ENCODE measurements at regions not wholly inside any gene's neighbourhood (a gene's known extent, or its start where the extent isn't known, plus 50 kb on each side); places are given as distances from the start of the nearest gene placed in this dataset.

DNA sequence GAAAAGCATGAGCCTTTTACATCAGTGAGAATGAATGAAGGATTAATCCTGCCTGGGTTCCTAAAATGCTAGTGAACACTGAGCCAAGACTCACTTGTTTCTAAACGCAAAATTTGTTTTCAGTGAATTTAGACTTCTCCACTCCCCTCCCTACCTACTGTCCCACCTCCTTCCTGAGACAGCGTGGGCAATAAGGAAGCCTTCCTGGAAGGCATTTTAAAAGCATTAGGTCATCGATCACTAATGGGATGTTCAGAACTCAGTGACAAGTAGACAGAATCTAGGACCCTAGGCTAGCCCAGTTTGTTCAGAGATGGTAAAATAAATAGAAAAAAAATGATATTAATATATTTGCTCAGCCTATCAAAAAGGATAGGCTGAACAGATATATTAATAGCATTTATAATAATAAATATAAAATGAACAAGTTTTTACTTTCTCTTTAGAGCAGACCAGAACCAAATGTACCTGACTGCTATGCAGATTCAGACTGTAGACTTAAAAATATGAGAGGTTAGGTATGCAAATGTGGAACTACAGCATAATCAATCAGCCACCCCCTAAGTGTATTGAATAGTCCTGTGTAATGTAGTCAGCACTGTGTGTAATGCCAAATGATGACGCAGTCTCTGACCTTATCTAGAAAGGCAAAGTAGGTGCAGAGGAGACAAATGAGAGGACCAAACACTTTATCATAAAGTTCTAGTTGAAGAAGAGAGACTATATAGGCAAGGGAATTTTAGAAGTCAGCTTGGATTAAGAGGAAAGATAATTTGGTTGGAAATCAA is 331.1 kb downstream of the GPAT3 start:
- TF ChIP-seq POLR2A (IDR thresholded peaks at IDR 0.05), result no peak
- TF ChIP-seq, protein P1, sequence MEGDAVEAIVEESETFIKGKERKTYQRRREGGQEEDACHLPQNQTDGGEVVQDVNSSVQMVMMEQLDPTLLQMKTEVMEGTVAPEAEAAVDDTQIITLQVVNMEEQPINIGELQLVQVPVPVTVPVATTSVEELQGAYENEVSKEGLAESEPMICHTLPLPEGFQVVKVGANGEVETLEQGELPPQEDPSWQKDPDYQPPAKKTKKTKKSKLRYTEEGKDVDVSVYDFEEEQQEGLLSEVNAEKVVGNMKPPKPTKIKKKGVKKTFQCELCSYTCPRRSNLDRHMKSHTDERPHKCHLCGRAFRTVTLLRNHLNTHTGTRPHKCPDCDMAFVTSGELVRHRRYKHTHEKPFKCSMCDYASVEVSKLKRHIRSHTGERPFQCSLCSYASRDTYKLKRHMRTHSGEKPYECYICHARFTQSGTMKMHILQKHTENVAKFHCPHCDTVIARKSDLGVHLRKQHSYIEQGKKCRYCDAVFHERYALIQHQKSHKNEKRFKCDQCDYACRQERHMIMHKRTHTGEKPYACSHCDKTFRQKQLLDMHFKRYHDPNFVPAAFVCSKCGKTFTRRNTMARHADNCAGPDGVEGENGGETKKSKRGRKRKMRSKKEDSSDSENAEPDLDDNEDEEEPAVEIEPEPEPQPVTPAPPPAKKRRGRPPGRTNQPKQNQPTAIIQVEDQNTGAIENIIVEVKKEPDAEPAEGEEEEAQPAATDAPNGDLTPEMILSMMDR (IDR thresholded peaks at IDR 0.05), result no peak
